HepG2 (cell line): ENCODE measurements at regions not wholly inside any gene's neighbourhood (a gene's known extent, or its start where the extent isn't known, plus 50 kb on each side); places are given as distances from the start of the nearest gene placed in this dataset.

Source experiments
- ATAC-seq: fragments of 200-7000 bp; cut with Tn5 transposase; 3 replicates; pipeline ENCODE4 v1.9.1; 2020; ENCODE audit warnings: mild to moderate bottlenecking, moderate library complexity
- BruUV-seq: library from RNA; stranded (reverse); fragments of 400-500 nt; replicated peaks from 2 replicates; lab custom pipeline; 2021; lab: Mats Ljungman, UMichigan
- CTCF ChIA-PET: fragments of 300-600 bp; formaldehyde crosslinking; extraction: SDS; loops from one replicate; lab custom pipeline; 2021; ENCODE audit warnings: low total read pairs, inconsistent platforms, low intra/inter-chr PET ratio; lab: Yijun Ruan, JAX
- POLR2A ChIA-PET: fragments of 350-600 bp; sonication (Branson Sonifier 250); formaldehyde crosslinking; loops from one replicate; lab custom pipeline; 2020; ENCODE audit warnings: antibody characterized with exemption, inconsistent platforms; lab: Yijun Ruan, JAX
- DNase-seq: peaks from one replicate; pipeline ENCODE4 v3.0.0-alpha.2; 2015; ENCODE audit warnings: low spot score
- FAIRE-seq: peaks from 3 replicates; lab custom pipeline; 2011; peaks lifted over from hg19 to GRCh38; lab: Jason Lieb, UNC
- H2AFZ ChIP-seq: one replicate; pipeline ENCODE4 v1.6.1; 2011; ENCODE audit warnings: low read length, inconsistent platforms
- H3K27ac ChIP-seq: fragments of 300-600 bp; 3 replicates; pipeline ENCODE4 v1.8.0; 2011; ENCODE audit warnings: mixed run types, mild to moderate bottlenecking, mixed read lengths, low read length, inconsistent platforms; ENCODE audit not compliant: insufficient read depth; ENCODE audit errors: extremely low read length
- H3K27me3 ChIP-seq, 2 experiments: fragments of 200-600 bp in 1 of 2; 2 replicates in 1 of 2; 3 replicates in 1 of 2; pipeline versions ENCODE4 v1.6.0 to v1.8.0; 2011; ENCODE audit warnings: low read length in 2 of 2, mild to moderate bottlenecking in 2 of 2, moderate library complexity in 2 of 2, inconsistent platforms in 1 of 2; ENCODE audit not compliant: insufficient read depth in 2 of 2, control insufficient read depth in 1 of 2
- H3K36me3 ChIP-seq, 2 experiments: fragments of 200-600 bp in 1 of 2; replicated peaks in 1 of 2; 2 replicates in 1 of 2; 3 replicates in 1 of 2; pipeline versions ENCODE4 v1.5.1 to v1.8.0; 2011; ENCODE audit warnings: low read length in 2 of 2, inconsistent platforms in 1 of 2; ENCODE audit not compliant: insufficient read depth in 2 of 2, control insufficient read depth in 1 of 2
- H3K4me1 ChIP-seq: 2 replicates; pipeline ENCODE4 v1.5.1; 2012; ENCODE audit warnings: low read length, inconsistent platforms; ENCODE audit not compliant: insufficient read depth
- H3K4me2 ChIP-seq: 2 replicates; pipeline ENCODE4 v1.6.0; 2011; ENCODE audit warnings: low read depth, low read length, inconsistent platforms
- H3K4me3 ChIP-seq, 3 experiments: fragments of 200-600 bp in 1 of 3; sonication (generic), shearing (Covaris generic) in 1 of 3; replicated peaks in 1 of 3; 2 replicates each; pipeline ENCODE4 v1.5.1; 2011 to 2016; ENCODE audit warnings: low read length in 3 of 3, inconsistent platforms in 2 of 3, low read depth in 2 of 3, mild to moderate bottlenecking in 2 of 3, control low read depth in 1 of 3, mixed read lengths in 1 of 3; ENCODE audit not compliant: insufficient read depth in 1 of 3
- H3K79me2 ChIP-seq: one replicate; pipeline ENCODE4 v1.6.1; 2011; ENCODE audit warnings: low read length, inconsistent platforms; ENCODE audit not compliant: insufficient read depth
- H3K9ac ChIP-seq: 2 replicates; pipeline ENCODE4 v1.6.0; 2011; ENCODE audit warnings: mild to moderate bottlenecking, low read depth, low read length, inconsistent platforms; ENCODE audit not compliant: insufficient read depth
- H3K9me3 ChIP-seq: 2 replicates; pipeline ENCODE4 v1.5.1; 2012; ENCODE audit warnings: mild to moderate bottlenecking, low read length
- H4K20me1 ChIP-seq: 2 replicates; pipeline ENCODE4 v1.6.0; 2011; ENCODE audit warnings: inconsistent platforms, mild to moderate bottlenecking, low read length, moderate library complexity; ENCODE audit not compliant: insufficient read depth
- ATF7 ChIP-seq, 2 experiments: fragments of 450-650 bp in 1 of 2; sonication (generic) in 1 of 2; formaldehyde crosslinking in 1 of 2; IDR thresholded peaks; 2 replicates each; pipeline versions ENCODE4 v1.4.0 to v1.6.1; 2016 to 2020; ENCODE audit warnings: antibody characterized with exemption in 1 of 2, mild to moderate bottlenecking in 1 of 2, missing genetic modification reagents in 1 of 2
- BCL6 ChIP-seq: IDR thresholded peaks from 2 replicates; pipeline ENCODE4 v1.6.1; 2016; ENCODE audit warnings: missing genetic modification reagents, missing compliant biosample characterization
- EED ChIP-seq: sonication (generic); formaldehyde crosslinking; IDR thresholded peaks from 2 replicates; pipeline ENCODE4 v1.5.0; 2020; ENCODE audit warnings: mild to moderate bottlenecking, missing genetic modification reagents
- GATAD2A ChIP-seq: IDR thresholded peaks from 2 replicates; pipeline ENCODE4 v1.6.1; 2016
- HMG20A ChIP-seq: IDR thresholded peaks from 2 replicates; pipeline ENCODE4 v1.6.1; 2016; ENCODE audit warnings: borderline replicate concordance
- HNRNPLL ChIP-seq: fragments of 200-400 bp; formaldehyde crosslinking; IDR thresholded peaks from 2 replicates; pipeline ENCODE4 v1.6.1; 2017; ENCODE audit warnings: mild to moderate bottlenecking, low read depth, low read length; ENCODE audit not compliant: poor library complexity, severe bottlenecking
- HOXA9 ChIP-seq: sonication (generic); formaldehyde crosslinking; IDR thresholded peaks from 2 replicates; pipeline ENCODE4 v1.8.1; 2022; ENCODE audit warnings: missing genetic modification reagents, mild to moderate bottlenecking, moderate library complexity, borderline replicate concordance
- JUNB ChIP-seq: sonication (generic); formaldehyde crosslinking; IDR thresholded peaks from 2 replicates; pipeline ENCODE4 v1.8.0; 2022; ENCODE audit warnings: missing genetic modification reagents, mild to moderate bottlenecking, borderline replicate concordance
- MLLT10 ChIP-seq: sonication (generic); formaldehyde crosslinking; IDR thresholded peaks from 2 replicates; pipeline ENCODE4 v1.4.0; 2020; ENCODE audit warnings: missing genetic modification reagents
- RFX3 ChIP-seq: IDR thresholded peaks from 2 replicates; pipeline ENCODE4 v1.6.1; 2016; ENCODE audit warnings: missing biosample characterization, missing genetic modification reagents
- TCF12 ChIP-seq, 2 experiments: fragments of 450-650 bp in 1 of 2; sonication (generic) in 1 of 2; formaldehyde crosslinking in 1 of 2; IDR thresholded peaks; 2 replicates each; pipeline versions ENCODE4 v1.6.1 to v1.8.0; 2017 to 2022; ENCODE audit warnings: antibody characterized with exemption in 1 of 2, mild to moderate bottlenecking in 1 of 2, missing genetic modification reagents in 1 of 2, moderate library complexity in 1 of 2
- ZMYM2 ChIP-seq: sonication (generic); formaldehyde crosslinking; IDR thresholded peaks from 2 replicates; pipeline ENCODE4 v1.8.0; 2022; ENCODE audit warnings: mild to moderate bottlenecking, missing genetic modification reagents
- ZNF138 ChIP-seq: sonication (generic); formaldehyde crosslinking; IDR thresholded peaks from 2 replicates; pipeline ENCODE4 v1.5.0; 2020; ENCODE audit warnings: mild to moderate bottlenecking, low read depth, missing genetic modification reagents
- ZNF576 ChIP-seq: sonication (generic); formaldehyde crosslinking; IDR thresholded peaks from 2 replicates; pipeline ENCODE4 v1.4.0; 2020; ENCODE audit warnings: mild to moderate bottlenecking, missing genetic modification reagents
- ZNF766 ChIP-seq: sonication (generic); formaldehyde crosslinking; IDR thresholded peaks from 2 replicates; pipeline ENCODE4 v1.5.0; 2020; ENCODE audit warnings: missing genetic modification reagents, borderline replicate concordance
- ZNF790 ChIP-seq: sonication (generic); formaldehyde crosslinking; IDR thresholded peaks from 2 replicates; pipeline ENCODE4 v1.8.0; 2022; ENCODE audit warnings: missing genetic modification reagents, mild to moderate bottlenecking, borderline replicate concordance
- ZSCAN21 ChIP-seq: sonication (generic); formaldehyde crosslinking; IDR thresholded peaks from 2 replicates; pipeline ENCODE4 v1.8.0; 2022; ENCODE audit warnings: mild to moderate bottlenecking, missing genetic modification reagents, moderate library complexity, borderline replicate concordance
- WGBS: methylation state at CpG from one replicate; pipeline ENCODE4 v1.1.6; 2017; ENCODE audit warnings: low lambda C conversion rate; 5-methylcytosine and 5-hydroxymethylcytosine counted together
- in situ Hi-C: cut with HindIII; loops from 2 replicates; pipeline ENCODE4 v1.10.0; 2017; ENCODE audit warnings: low pct_unique_long_range_greater_than_20kb; ENCODE audit not compliant: extremely low pct_ligation_motif_present
- intact Hi-C: fragments of 100-400 bp; cut with micrococcal nuclease; formaldehyde crosslinking; loops from one replicate; pipeline ENCODE4 v1.10.0; 2022; ENCODE audit not compliant: unreplicated experiment

GRCh38 chrX:3407121-3407520 lies 60.7 kb upstream of the MXRA5 start:
- BruUV-seq, result no TSS peak
- H3K79me2 ChIP-seq, result no peaks in the 10 kb centered on the region
- H3K4me2 ChIP-seq, result no peak overlapping the region
- no peak for DNase-seq
- no peaks in the 10 kb centered on the region for H4K20me1 ChIP-seq
- H3K4me3 ChIP-seq, result no peak overlapping the region
- no peaks in the 10 kb centered on the region for H3K9me3 ChIP-seq
- FAIRE-seq, result no peak
- CTCF ChIA-PET, result no interaction called here
- ATAC-seq, result no peak
- in situ Hi-C loops (no loop called here), intact Hi-C loops (no loop called here)
- WGBS, result 3% methylated on average over 3 of the region's 3 CpGs
- no peak overlapping the region for H3K27ac ChIP-seq
- no peak overlapping the region for H3K9ac ChIP-seq
- no peak overlapping the region for H2AFZ ChIP-seq
- H3K4me1 ChIP-seq, result no peaks in the 10 kb centered on the region
- TF ChIP-seq ZMYM2 (CRISPR knock-in tag), result no peak
- no peak for TF ChIP-seq TCF12 (IDR thresholded peaks at IDR 0.05)
- TF ChIP-seq TCF12 (CRISPR knock-in tag; IDR thresholded peaks at IDR 0.05), result no peak
- TF ChIP-seq GATAD2A (CRISPR knock-in tag), result no peak
- TF ChIP-seq HMG20A (CRISPR knock-in tag), result no peak
- TF ChIP-seq ATF7 (IDR thresholded peaks at IDR 0.05), result no peak
- TF ChIP-seq ATF7 (CRISPR knock-in tag; IDR thresholded peaks at IDR 0.05), result no peak
- no peak for TF ChIP-seq EED (CRISPR knock-in tag)
- TF ChIP-seq, all 625 proteins: peak for 0
- no peaks in the 10 kb centered on the region for H3K36me3 ChIP-seq
- no peaks in the 10 kb centered on the region for H3K27me3 ChIP-seq
- POLR2A ChIA-PET, result no interaction called here

- no peaks in the 10 kb centered on the region for H3K9me3 ChIP-seq
- H4K20me1 ChIP-seq, result no peaks in the 10 kb centered on the region
- no peak overlapping the region for H3K27ac ChIP-seq
- H2AFZ ChIP-seq, result no peak overlapping the region
- DNase-seq, result no peak
- 0% methylated on average over 1 of the region's 1 CpG for WGBS
- no peak for FAIRE-seq
- no peaks in the 10 kb centered on the region for H3K36me3 ChIP-seq
- in situ Hi-C loops (no loop called here), intact Hi-C loops (no loop called here)
- no TSS peak for BruUV-seq
- H3K9ac ChIP-seq, result no peak overlapping the region
- H3K4me3 ChIP-seq, result no peak overlapping the region
- POLR2A ChIA-PET, result no interaction called here
- H3K4me2 ChIP-seq, result no peak overlapping the region
- no peaks in the 10 kb centered on the region for H3K4me1 ChIP-seq
- CTCF ChIA-PET, result no interaction called here
- ATAC-seq, result no peak
- no peaks in the 10 kb centered on the region for H3K79me2 ChIP-seq
- H3K27me3 ChIP-seq, result no peaks in the 10 kb centered on the region
- TF ChIP-seq ZNF790, result no peak
- TF ChIP-seq BCL6 (CRISPR knock-in tag), result no peak
- TF ChIP-seq ZNF576, result no peak
- no peak for TF ChIP-seq ZSCAN21 (CRISPR knock-in tag)
- TF ChIP-seq ZNF138 (CRISPR knock-in tag), result no peak
- no peak for TF ChIP-seq JUNB (CRISPR knock-in tag)
- TF ChIP-seq RFX3, result no peak
- no peak for TF ChIP-seq ZNF766 (CRISPR knock-in tag)
- TF ChIP-seq HNRNPLL, result no peak
- no peak for TF ChIP-seq MLLT10
- TF ChIP-seq HOXA9 (CRISPR knock-in tag), result no peak
Observed at GRCh38 chrX:3403748-3404147, 57.3 kb upstream of the MXRA5 start.
